A172 (cell line): ENCODE measurements at regions not wholly inside any gene's neighbourhood (a gene's known extent, or its start where the extent isn't known, plus 50 kb on each side); places are given as distances from the start of the nearest gene placed in this dataset.
A peak's percentile ranks its signal among the peaks of the same experiment; 100 is the strongest.

Source experiments
- DNase-seq: peaks from one replicate; pipeline ENCODE4 v3.0.0-alpha.2; 2015; ENCODE audit warnings: low spot score

DNA sequence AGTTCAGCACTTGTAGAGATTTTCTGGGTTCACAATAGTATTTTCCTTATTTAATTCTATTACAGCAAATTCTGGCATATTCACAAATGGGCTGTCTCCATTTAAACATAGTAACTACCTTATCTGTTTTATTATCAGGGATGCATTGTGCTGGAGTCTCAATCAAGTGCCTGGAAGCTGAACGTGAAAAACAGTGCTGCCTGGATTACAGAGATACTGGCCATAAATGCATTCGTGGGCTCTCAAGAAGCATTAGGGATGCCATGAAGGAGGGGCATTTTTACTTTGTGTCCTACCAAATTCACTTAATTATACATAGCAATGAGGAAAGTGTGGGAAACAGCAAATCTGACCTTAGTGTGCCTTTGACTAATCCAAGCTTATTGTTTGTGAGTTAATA lies 184.6 kb downstream of the ABCC12 start:
- no peak for DNase-seq

GRCh38 chr16:47970291-47970931 lies 185.4 kb downstream of the ABCC12 start:
- peak; percentile 56 for DNase-seq

- no peak for DNase-seq
These were observed 188.4 kb downstream of the ABCC12 start for GRCh38 chr16:47967374-47967773.

DNA sequence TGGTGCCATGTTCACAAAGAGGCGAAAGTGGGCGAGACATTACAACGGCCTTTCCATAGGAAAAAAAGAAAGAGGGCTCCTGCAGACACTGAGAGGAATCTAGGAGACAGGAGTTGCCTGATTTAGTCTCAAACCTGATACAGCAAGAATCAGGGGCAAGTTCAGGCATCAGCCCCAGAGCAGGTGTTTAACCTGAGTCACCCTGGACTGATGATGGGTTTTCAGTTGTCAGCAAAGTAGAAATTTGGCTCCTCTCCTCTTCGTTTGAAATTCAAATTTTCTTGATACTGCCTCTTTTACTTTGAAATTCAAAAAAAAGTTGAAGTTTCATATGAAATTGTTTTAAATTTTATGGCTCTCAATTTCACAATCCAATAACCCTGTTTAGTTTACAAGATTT lies 189.5 kb downstream of the ABCC12 start:
- DNase-seq, result no peak

- no peak for DNase-seq
These were observed 190.4 kb downstream of the ABCC12 start for GRCh38 chr16:47965439-47965838.

GRCh38 chr16:47958726-47959125 lies 197.1 kb downstream of the ABCC12 start:
- no peak for DNase-seq

DNA sequence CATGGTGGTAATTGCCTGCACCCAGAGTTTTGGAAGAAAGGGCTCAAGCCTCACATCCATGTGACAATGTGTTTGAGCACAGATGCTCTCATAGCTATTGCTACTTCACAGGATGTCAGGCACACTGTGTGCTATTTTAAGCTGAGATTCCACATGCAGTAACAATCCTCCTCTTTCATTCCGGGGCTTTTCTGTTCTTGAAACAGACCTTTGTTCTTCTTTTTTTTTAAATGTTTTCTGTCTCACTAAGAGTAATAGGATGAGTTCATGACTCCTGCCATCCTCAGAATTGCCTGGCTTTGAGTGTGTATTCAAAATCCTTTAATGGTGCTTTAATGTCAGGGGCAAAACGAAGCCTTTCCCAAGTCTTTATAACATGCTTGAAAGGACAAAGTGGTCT lies 198.9 kb downstream of the ABCC12 start:
- no peak for DNase-seq

DNA sequence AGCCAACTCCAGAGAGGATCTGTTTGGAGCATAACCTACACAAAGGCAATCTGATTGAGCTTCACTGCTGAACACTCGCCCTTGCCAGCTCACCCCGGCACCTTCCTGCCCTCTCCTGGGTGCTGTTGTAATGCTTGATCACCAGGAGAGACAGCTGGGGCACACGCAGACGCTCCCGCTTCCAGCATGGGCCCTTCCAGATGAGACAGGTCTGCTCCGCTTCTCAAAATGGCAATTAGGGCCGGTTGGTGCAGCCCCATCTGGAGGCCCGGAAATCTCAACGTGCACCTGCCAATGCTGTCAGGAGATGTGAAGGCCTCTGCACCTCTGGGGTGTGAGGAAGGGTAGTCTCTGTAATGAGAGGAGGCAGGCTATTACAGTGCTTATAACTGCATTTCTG lies 206.1 kb downstream of the ABCC12 start:
- no peak for DNase-seq

DNA sequence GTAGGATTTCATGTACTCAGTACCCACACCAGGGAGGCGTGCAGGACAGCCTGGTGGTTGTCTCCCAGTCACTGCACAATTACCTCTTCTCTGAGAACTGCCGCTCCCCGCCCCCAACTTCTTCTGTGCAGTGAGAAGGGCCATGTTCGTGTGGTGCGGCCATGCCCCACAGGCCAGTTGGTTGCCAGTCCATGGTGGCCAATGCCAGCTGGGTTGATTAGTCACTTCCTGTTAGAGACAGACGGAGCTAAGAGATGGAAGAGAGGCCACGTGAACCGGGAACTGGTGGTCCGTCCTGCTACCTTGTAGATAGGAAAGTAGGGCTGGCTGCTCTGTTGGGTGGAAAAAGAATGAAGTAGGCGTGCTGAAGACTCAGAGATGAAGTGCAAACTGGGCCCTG lies 206.5 kb downstream of the ABCC12 start:
- DNase-seq, result no peak

DNA sequence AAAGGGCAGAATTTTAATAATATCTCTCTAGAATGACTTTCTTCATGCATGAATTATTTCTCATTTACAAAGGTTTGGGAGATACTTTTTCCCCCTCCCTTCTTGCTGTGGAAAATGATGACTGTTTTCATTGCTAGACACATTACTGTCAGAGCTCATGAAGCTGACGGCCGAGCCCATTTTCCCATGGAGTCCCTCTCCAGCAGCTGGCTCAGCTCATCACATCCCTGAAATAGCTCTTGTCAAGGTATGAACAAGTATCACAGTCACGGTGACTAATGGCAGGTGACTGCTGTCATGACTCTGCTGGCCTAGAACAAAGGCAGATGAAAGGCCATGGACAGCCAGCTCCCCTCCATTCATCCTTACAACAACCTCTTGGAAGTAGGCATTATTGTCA lies 208.1 kb downstream of the ABCC12 start:
- no peak for DNase-seq

DNA sequence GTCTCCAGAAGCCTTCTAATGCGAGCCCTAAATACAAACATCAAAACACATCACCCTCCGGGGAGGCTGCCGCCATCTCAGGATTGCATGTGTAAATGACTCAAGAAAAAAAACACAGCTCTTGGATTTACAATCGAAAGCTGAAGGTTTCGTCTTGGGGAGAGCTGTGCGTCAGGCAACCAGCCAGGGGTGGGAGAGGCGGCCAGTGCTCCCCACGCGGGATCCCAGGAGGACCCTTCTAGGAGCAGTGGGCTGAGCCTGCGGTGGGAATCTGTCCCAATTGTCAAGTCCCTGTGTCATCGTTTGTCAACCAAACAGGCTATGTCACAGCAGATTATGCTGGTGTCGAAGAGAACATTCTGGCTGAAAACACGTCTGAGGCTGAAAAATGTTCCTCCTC lies 209.7 kb downstream of the ABCC12 start:
- no peak for DNase-seq

GRCh38 chr16:47944589-47944988 lies 211.2 kb downstream of the ABCC12 start:
- no peak for DNase-seq

DNA sequence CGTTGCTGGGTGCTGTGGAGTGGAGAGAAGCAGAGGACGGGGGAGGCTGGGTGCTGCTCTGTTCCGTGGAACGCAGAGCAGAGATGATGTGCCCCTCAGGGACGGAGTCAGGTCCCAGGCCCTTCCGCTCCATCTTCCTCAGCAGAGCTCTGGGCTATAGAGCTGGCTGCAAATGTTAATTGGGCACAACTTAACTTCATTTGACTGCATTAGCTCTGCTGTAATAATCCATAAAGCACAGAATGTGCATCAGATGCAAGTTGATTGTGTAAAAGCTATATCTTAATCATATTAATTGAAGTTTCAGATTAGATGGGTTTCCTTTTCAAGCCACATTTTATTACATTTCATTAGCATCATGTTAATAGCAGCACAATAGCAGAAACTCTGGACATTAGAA lies 212.6 kb downstream of the ABCC12 start:
- DNase-seq, result no peak

- no peak for DNase-seq
These were observed 215.3 kb downstream of the ABCC12 start for GRCh38 chr16:47940466-47940865.

DNA sequence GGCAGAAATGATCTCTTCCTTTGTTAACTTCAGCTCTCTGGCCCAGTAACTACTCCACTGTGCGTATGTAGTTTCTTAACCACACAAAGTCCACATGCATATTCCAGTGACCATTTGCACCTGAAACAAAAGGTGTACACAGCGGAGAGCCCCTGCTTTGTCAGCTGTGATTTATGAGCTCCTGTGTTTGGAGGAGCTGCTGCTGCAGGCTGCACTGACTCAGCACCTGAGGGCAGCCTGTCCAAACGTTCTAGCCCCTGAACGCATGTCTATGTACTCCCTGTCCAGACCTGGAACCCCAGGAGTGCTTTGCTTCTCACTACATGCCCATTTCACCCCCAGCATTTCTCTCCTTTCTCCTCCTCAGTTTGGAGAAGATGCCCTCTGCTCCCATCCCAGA lies 216.1 kb downstream of the ABCC12 start:
- DNase-seq, result no peak

- no peak for DNase-seq
These were observed 217.5 kb downstream of the ABCC12 start for GRCh38 chr16:47938272-47938671.

DNA sequence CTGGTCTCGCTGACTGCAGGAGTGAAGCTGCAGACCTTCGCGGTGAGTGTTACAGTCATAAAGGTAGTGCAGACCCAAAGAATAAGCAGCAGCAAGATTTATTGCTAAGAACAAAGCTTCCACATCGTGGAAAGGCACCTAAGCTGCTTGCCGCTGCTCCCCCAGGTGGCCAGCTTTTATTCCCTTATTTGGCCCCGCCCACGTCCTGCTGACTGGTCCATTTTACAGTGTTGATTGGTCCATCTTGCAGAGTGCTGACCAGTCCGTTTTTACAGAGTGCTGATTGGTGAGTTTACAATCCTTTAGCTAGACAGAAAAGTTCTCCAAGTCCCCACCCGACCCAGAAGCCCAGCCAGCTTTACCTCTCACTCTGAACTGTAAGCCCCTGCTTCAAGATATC lies 227.8 kb downstream of the ABCC12 start:
- peak; percentile 46 for DNase-seq

DNA sequence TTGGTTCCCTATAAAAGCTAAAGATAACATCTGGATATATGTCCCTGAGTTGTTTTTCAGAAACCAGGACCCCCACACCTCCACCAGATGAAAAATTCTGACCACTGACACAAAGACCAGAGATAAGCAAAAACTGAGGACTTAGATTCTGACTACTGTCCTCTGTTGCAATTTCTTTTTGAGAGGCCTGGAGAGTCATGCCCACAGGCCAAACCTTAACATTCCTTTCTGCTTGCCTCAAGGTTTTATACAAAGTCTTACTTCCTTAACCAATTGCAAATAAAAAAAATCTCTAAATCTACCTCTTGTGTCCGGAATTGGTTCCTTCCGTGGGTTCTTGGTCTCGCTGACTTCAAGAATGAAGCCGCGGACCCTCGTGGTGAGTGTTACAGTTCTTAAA lies 228.5 kb downstream of the ABCC12 start:
- DNase-seq, result no peak

DNA sequence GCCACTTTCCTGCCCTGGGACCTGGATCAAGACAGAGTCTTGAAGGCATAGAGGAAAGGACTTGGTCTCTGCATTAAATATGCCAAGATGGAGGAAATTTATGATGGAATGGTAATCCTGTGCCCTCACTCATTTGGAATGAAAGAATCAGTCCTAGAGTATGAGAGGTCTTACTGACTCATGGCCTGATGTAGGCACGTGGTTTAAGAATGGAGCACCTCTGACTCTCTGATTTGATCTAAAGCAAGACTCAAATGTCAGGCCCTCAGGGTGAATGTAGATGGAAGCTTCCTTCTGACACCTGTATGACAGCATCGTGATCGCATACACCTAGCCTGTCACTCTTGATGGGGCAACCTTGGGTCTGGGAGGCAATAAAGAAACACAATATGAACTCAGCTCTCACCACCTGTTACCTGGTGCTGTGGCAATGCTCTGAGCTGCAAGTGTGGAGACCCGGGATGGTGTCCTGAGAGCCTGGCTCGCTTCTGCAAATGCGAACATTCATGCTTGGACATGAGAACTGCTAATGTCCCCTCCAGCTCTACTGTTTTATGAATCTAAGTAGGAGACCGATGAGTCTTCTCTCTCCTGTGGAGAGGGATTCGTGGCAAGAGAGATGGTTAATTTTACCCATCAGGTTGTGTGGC lies 229.9 kb downstream of the ABCC12 start:
- peak; percentile 5 for DNase-seq

DNA sequence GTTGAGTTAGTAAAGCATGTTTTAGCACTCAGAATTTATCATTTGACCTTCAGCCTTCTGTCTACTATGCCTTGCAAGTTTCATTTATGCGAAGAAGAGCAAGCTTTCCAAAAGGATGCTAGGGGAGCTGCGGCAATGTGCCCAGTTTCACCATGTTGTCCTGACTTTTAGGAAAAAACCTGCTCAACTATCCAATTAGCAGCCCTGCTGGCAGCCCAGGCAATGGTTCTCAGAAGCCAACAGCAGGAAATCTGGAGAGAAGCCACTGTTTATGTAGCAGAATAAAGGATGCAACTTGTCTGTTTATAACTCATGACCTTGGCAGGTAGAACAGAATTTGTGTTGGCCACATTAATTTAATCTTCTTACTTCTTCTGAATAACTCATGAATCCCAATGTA lies 230.8 kb downstream of the ABCC12 start:
- no peak for DNase-seq

DNA sequence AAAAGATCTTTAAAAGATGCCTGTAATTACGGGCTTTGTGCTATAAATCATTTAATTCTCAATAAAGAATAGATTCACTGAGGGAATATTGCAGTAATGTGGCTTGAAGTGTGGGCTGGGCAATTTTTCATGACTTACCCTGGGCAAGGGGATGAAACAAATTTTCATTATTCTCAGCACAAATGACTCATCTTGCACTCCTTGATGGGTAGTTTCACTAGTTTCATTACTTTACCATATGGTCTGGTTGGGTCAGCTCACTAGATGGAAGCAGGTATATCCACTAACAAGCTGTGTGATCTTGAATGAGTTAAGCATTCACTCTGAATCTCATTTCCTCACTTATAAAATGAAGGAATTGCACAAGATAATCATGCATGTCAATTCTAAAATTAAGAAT lies 234.3 kb downstream of the ABCC12 start:
- no peak for DNase-seq

GRCh38 chr16:47920709-47921108 lies 235.1 kb downstream of the ABCC12 start:
- no peak for DNase-seq

DNA sequence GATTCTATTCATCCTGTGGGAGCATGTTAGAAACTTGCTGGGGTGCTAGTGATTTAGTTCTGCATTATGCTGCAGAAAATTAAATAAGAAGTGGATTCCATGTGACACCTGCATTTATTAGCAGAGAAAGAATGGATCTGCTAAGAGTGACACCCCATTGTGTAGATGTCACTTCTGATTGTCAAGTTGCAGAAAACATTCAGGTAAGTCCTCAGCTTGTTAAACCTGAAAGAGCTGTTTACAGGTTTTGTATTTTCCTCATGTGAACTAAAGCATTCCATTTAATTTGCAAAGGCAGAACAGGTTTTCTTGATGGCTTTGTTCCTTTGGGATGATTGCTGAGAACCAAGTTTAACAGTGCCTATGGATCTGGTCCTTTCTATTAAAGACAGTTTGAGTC lies 238.7 kb downstream of the ABCC12 start:
- no peak for DNase-seq

- no peak for DNase-seq
These were observed 239.5 kb downstream of the ABCC12 start for GRCh38 chr16:47916266-47916665.
